A673 (cell line): ENCODE measurements at regions not wholly inside any gene's neighbourhood (a gene's known extent, or its start where the extent isn't known, plus 50 kb on each side); places are given as distances from the start of the nearest gene placed in this dataset.

Experiments
- BruUV-seq: library from RNA; stranded (reverse); fragments of 400-500 nt; replicated peaks from 2 replicates; lab custom pipeline; 2021; lab: Mats Ljungman, UMichigan
- CTCF ChIA-PET: fragments of 300-600 bp; sonication (Branson Sonifier 250); formaldehyde crosslinking; loops from one replicate; lab custom pipeline; 2022; ENCODE audit warnings: antibody characterized with exemption; lab: Charles Lee
- POLR2A ChIA-PET: fragments of 300-600 bp; sonication (Branson Sonifier 250); formaldehyde crosslinking; loops from one replicate; lab custom pipeline; 2022; ENCODE audit warnings: antibody characterized with exemption; ENCODE audit not compliant: low non-redundant PET; lab: Charles Lee
- DNase-seq: peaks from one replicate; pipeline ENCODE4 v3.0.0-alpha.2; 2015; ENCODE audit warnings: low spot score
- H3K27ac ChIP-seq: fragments of 200-600 bp; sonication (generic); 2 replicates; pipeline ENCODE4 v1.5.1; 2016; ENCODE audit warnings: mixed run types, low read depth, mild to moderate bottlenecking, mixed read lengths, antibody characterized with exemption, low read length; ENCODE audit not compliant: poor library complexity, severe bottlenecking
- H3K27me3 ChIP-seq: fragments of 200-600 bp; sonication (generic); replicated peaks from 2 replicates; pipeline ENCODE4 v1.6.1; 2017; ENCODE audit warnings: mixed run types, low read depth, mild to moderate bottlenecking, mixed read lengths, antibody characterized with exemption, low read length; ENCODE audit not compliant: insufficient read depth, poor library complexity
- H3K36me3 ChIP-seq: fragments of 200-600 bp; sonication (generic); 2 replicates; pipeline ENCODE4 v1.6.1; 2016; ENCODE audit warnings: mixed run types, mild to moderate bottlenecking, mixed read lengths, antibody characterized with exemption, low read length; ENCODE audit not compliant: insufficient read depth, poor library complexity, severe bottlenecking
- H3K4me1 ChIP-seq: fragments of 200-600 bp; sonication (generic); 2 replicates; pipeline ENCODE4 v1.6.1; 2017; ENCODE audit warnings: mixed run types, mild to moderate bottlenecking, mixed read lengths, antibody characterized with exemption, low read length; ENCODE audit not compliant: insufficient read depth, poor library complexity, severe bottlenecking
- H3K4me3 ChIP-seq: fragments of 200-600 bp; sonication (generic); 2 replicates; pipeline ENCODE4 v1.5.1; 2016; ENCODE audit warnings: low read depth, mixed run types, mild to moderate bottlenecking, mixed read lengths, low read length; ENCODE audit not compliant: poor library complexity, severe bottlenecking
- H3K9me3 ChIP-seq: fragments of 200-600 bp; sonication (generic); 2 replicates; pipeline ENCODE4 v1.6.1; 2016; ENCODE audit warnings: mixed run types, low read depth, mild to moderate bottlenecking, mixed read lengths, antibody characterized with exemption, low read length; ENCODE audit not compliant: poor library complexity, severe bottlenecking
- EZH2 ChIP-seq: fragments of 200-600 bp; sonication (generic); IDR thresholded peaks from 2 replicates; pipeline ENCODE4 v1.6.1; 2017; ENCODE audit warnings: borderline replicate concordance, low read depth, mild to moderate bottlenecking, mixed read lengths, antibody characterized with exemption, low read length; ENCODE audit not compliant: poor library complexity, severe bottlenecking
- intact Hi-C: fragments of 100-400 bp; cut with micrococcal nuclease; formaldehyde crosslinking; loops from one replicate; pipeline ENCODE4 v1.10.0; 2022; ENCODE audit not compliant: unreplicated experiment
- TF ChIP-seq, protein P1 (sequence below): fragments of 300-800, 200-600 bp; sonication (generic); conservative IDR thresholded peaks from 2 replicates; pipeline ENCODE4 v1.5.1; 2017; ENCODE audit warnings: low read depth, mild to moderate bottlenecking, antibody characterized with exemption, low read length, moderate library complexity, mixed read lengths

- H3K27me3 ChIP-seq: peaks cover 93% of the 10 kb centered on the region
- H3K9me3 ChIP-seq: no peaks in the 10 kb centered on the region
- TF ChIP-seq, protein P1, sequence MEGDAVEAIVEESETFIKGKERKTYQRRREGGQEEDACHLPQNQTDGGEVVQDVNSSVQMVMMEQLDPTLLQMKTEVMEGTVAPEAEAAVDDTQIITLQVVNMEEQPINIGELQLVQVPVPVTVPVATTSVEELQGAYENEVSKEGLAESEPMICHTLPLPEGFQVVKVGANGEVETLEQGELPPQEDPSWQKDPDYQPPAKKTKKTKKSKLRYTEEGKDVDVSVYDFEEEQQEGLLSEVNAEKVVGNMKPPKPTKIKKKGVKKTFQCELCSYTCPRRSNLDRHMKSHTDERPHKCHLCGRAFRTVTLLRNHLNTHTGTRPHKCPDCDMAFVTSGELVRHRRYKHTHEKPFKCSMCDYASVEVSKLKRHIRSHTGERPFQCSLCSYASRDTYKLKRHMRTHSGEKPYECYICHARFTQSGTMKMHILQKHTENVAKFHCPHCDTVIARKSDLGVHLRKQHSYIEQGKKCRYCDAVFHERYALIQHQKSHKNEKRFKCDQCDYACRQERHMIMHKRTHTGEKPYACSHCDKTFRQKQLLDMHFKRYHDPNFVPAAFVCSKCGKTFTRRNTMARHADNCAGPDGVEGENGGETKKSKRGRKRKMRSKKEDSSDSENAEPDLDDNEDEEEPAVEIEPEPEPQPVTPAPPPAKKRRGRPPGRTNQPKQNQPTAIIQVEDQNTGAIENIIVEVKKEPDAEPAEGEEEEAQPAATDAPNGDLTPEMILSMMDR: no peak
- TF ChIP-seq EZH2: no peak
- intact Hi-C loops: no loop called here
- BruUV-seq: no TSS peak
- CTCF ChIA-PET: interaction anchor here (0.5 kb wide), 1 partner anchor 168 kb away, joined by 4 read pairs; no protein-coding TSS in a partner anchor
- no peaks in the 10 kb centered on the region for H3K36me3 ChIP-seq
- H3K27ac ChIP-seq: no peak overlapping the region
- no peaks in the 10 kb centered on the region for H3K4me1 ChIP-seq
- no peak for DNase-seq
- H3K4me3 ChIP-seq: no peak overlapping the region
- POLR2A ChIA-PET: no interaction called here
Observed at GRCh38 chr11:119921571-119921970, 192.6 kb upstream of the NECTIN1 start.

GRCh38 chr11:119920666-119921387, 191.8 kb upstream of the NECTIN1 start:
- H3K27me3 ChIP-seq: peaks cover 97% of the 10 kb centered on the region
- POLR2A ChIA-PET: no interaction called here
- no TSS peak for BruUV-seq

DNA sequence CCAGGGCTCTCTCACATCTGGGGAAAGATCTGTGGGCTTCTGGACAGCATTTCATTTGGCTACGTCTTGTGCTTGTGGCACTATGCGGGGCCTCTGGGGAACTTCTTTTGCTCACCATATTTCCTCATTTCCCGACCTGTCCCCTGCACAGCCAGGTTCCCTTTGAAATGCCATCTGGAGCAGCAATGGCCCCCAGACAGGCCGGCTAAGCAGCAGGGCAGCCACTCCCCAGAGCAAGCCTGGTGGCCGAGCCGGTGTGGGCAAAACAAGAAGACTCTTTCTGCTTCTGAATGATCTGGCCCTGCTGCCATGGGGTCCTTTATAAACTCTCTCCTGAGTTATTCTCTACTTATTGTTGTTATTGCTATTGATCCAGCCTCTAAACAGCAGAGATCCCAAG, 190.7 kb upstream of the NECTIN1 start:
- TF ChIP-seq, protein P1: no peak
- TF ChIP-seq EZH2: no peak
- H3K27me3 ChIP-seq: peaks cover 85% of the 10 kb centered on the region
- BruUV-seq: no TSS peak
- CTCF ChIA-PET: interaction anchor here (0.6 kb wide), 1 partner anchor 315 kb away, joined by 4 read pairs; no protein-coding TSS in a partner anchor
- no peak overlapping the region for H3K27ac ChIP-seq
- no peaks in the 10 kb centered on the region for H3K36me3 ChIP-seq
- H3K9me3 ChIP-seq: no peaks in the 10 kb centered on the region
- no peak for DNase-seq
- POLR2A ChIA-PET: no interaction called here
- no peak overlapping the region for H3K4me3 ChIP-seq
- H3K4me1 ChIP-seq: no peaks in the 10 kb centered on the region
- intact Hi-C loops: no loop called here

More at GRCh38 chr11:119920666-119921387, 191.8 kb upstream of the NECTIN1 start:
- Histone ChIP-seq H3K27ac (no peak overlapping the region), H3K4me3 (no peak overlapping the region), H3K36me3 (no peaks in the 10 kb centered on the region), H3K9me3 (no peaks in the 10 kb centered on the region), H3K4me1 (no peaks in the 10 kb centered on the region)
- intact Hi-C loops: no loop called here
- TF ChIP-seq, protein P1: no peak
- TF ChIP-seq EZH2: no peak
- no peak for DNase-seq
- CTCF ChIA-PET: no interaction called here
